K562 (cell line): ENCODE measurements at regions not wholly inside any gene's neighbourhood (a gene's known extent, or its start where the extent isn't known, plus 50 kb on each side); places are given as distances from the start of the nearest gene placed in this dataset.

Experiments
- ESRRB ChIP-seq: fragments of 250-450 bp; sonication (Bioruptor Pico); IDR thresholded peaks from 2 replicates; pipeline ENCODE4 v1.5.0; 2020; ENCODE audit warnings: mild to moderate bottlenecking, moderate library complexity, borderline replicate concordance
- FOXP1 ChIP-seq: sonication (generic); formaldehyde crosslinking; IDR thresholded peaks from 2 replicates; pipeline ENCODE4 v1.8.0; 2022; ENCODE audit warnings: mild to moderate bottlenecking, missing genetic modification reagents
- GABPA ChIP-seq: fragments of 200-800 bp; sonication (Bioruptor generic); conservative IDR thresholded peaks from 2 replicates; pipeline ENCODE4 v1.6.1; 2016; ENCODE audit warnings: low read depth, missing genetic modification characterization, missing compliant biosample characterization
- HDAC1 ChIP-seq, 2 experiments: fragments of 450-650 bp; IDR thresholded peaks; 2 replicates each; pipeline ENCODE4 v1.6.1; 2016 to 2017; ENCODE audit warnings: inconsistent platforms in 1 of 2, mild to moderate bottlenecking in 1 of 2, moderate library complexity in 1 of 2
- HDAC3 ChIP-seq: fragments of 450-650 bp; IDR thresholded peaks from 2 replicates; pipeline ENCODE4 v1.6.1; 2018; ENCODE audit warnings: borderline replicate concordance, mild to moderate bottlenecking, moderate library complexity; ENCODE audit not compliant: partially characterized antibody
- JUN ChIP-seq, 2 experiments: sonication (generic) in 1 of 2; formaldehyde crosslinking in 1 of 2; IDR thresholded peaks; 2 replicates each; pipeline versions ENCODE4 v1.6.1 to v1.8.0; 2012 to 2022; ENCODE audit warnings: borderline replicate concordance in 2 of 2, mild to moderate bottlenecking in 2 of 2, improper control_type of control experiment in 1 of 2, low read depth in 1 of 2, low read length in 1 of 2, missing genetic modification reagents in 1 of 2
- KHSRP ChIP-seq: fragments of 450-650 bp; IDR thresholded peaks from 2 replicates; pipeline ENCODE4 v1.6.1; 2017
- MAFK ChIP-seq: IDR thresholded peaks from 2 replicates; pipeline ENCODE4 v1.6.1; 2011; ENCODE audit warnings: low read length, improper control_type of control experiment
- MIER1 ChIP-seq: fragments of 450-650 bp; IDR thresholded peaks from 2 replicates; pipeline ENCODE4 v1.6.1; 2016; ENCODE audit warnings: antibody characterized with exemption, mild to moderate bottlenecking, low read depth
- REST ChIP-seq, 2 experiments: fragments of 450-650 bp; formaldehyde crosslinking in 1 of 2; IDR thresholded peaks; 2 replicates each; pipeline versions ENCODE4 v1.4.0 to v1.6.1; 2014 to 2020; ENCODE audit warnings: mild to moderate bottlenecking in 2 of 2, borderline replicate concordance in 1 of 2, low read depth in 1 of 2
- SMARCA4 ChIP-seq: fragments of 450-650 bp; IDR thresholded peaks from 2 replicates; pipeline ENCODE4 v1.6.1; 2016
- SPI1 ChIP-seq: IDR thresholded peaks from 2 replicates; pipeline ENCODE4 v1.6.1; 2011; ENCODE audit warnings: low read depth, low read length, control low read depth, borderline replicate concordance
- STAT5B ChIP-seq: fragments of 250-450 bp; sonication (Bioruptor Pico); IDR thresholded peaks from 2 replicates; pipeline ENCODE4 v1.8.0; 2021; ENCODE audit warnings: mild to moderate bottlenecking, inconsistent platforms
- XRCC4 ChIP-seq: IDR thresholded peaks from one replicate; pipeline ENCODE4 v1.6.1; 2011; ENCODE audit not compliant: insufficient read depth, insufficient read length; ENCODE audit errors: extremely low read depth
- ZBTB43 ChIP-seq: sonication (generic); formaldehyde crosslinking; IDR thresholded peaks from 2 replicates; pipeline ENCODE4 v1.8.0; 2023; ENCODE audit warnings: mild to moderate bottlenecking, missing genetic modification reagents
- ZNF121 ChIP-seq: sonication (generic); formaldehyde crosslinking; conservative IDR thresholded peaks from 2 replicates; pipeline ENCODE4 v1.8.0; 2022; ENCODE audit warnings: missing genetic modification reagents
- ZNF24 ChIP-seq: fragments of 450-650 bp; IDR thresholded peaks from 2 replicates; pipeline ENCODE4 v1.6.1; 2016
- ZNF253 ChIP-seq: fragments of 250-450 bp; sonication (Bioruptor Pico); conservative IDR thresholded peaks from 2 replicates; pipeline ENCODE4 v1.6.1; 2021; ENCODE audit warnings: mild to moderate bottlenecking
- ZNF511 ChIP-seq: sonication (generic); formaldehyde crosslinking; IDR thresholded peaks from 2 replicates; pipeline ENCODE4 v1.8.0; 2022; ENCODE audit warnings: mild to moderate bottlenecking, missing genetic modification reagents

GRCh38 chr6:14476793-14477531, 359.4 kb downstream of the CD83 start (continued):
- peak; percentile 54; the same call in 1 of the 2 replicates for TF ChIP-seq REST (IDR thresholded peaks at IDR 0.05; ENCODE audit: borderline replicate concordance)
- TF ChIP-seq REST (CRISPR knock-in tag; IDR thresholded peaks at IDR 0.05; ENCODE audit: low read depth), result 0 out of 2 replicates have a peak, but pooled peaks have one; percentile 27
- TF ChIP-seq HDAC1 (IDR thresholded peaks at IDR 0.05), result peak in 1 of 2 experiments; percentile 80; a peak in 2 of 4 replicates
- no peak for TF ChIP-seq MIER1
- TF ChIP-seq XRCC4, result no peak
- peak; percentile 59; the same call in 1 of the 2 replicates for TF ChIP-seq ZNF511 (CRISPR knock-in tag)
- TF ChIP-seq MAFK, result peak; percentile 85
- no peak for TF ChIP-seq ZNF253
- no peak for TF ChIP-seq ZNF121 (CRISPR knock-in tag)
- peak; percentile 82 for TF ChIP-seq HDAC3
- TF ChIP-seq STAT5B, result no peak
- no peak; the same call in 1 of the 2 replicates for TF ChIP-seq JUN (IDR thresholded peaks at IDR 0.05; ENCODE audit: borderline replicate concordance, low read depth, low read length)
- TF ChIP-seq JUN (CRISPR knock-in tag; IDR thresholded peaks at IDR 0.05; ENCODE audit: borderline replicate concordance), result no peak
- TF ChIP-seq ZBTB43 (CRISPR knock-in tag), result no peak
- no peak for TF ChIP-seq FOXP1
- peak; percentile 56; the same call in 1 of the 2 replicates for TF ChIP-seq ZNF24
- 0 out of 2 replicates have a peak, but pooled peaks have one; percentile 29 for TF ChIP-seq GABPA (tag)
- no peak for TF ChIP-seq KHSRP
- TF ChIP-seq SPI1, result no peak
- TF ChIP-seq ESRRB (CRISPR knock-in tag), result no peak
- TF ChIP-seq SMARCA4, result peak; percentile 97
